Fibroblast of pulmonary artery (primary cell): ENCODE measurements at regions not wholly inside any gene's neighbourhood (a gene's known extent, or its start where the extent isn't known, plus 50 kb on each side); places are given as distances from the start of the nearest gene placed in this dataset.
"Not testable (repeated sequence)": the region's sequence is repeated elsewhere in the genome, so short reads cannot be mapped to it uniquely, and the experiment has no call there.

ENCODE experiments used
- DNase-seq: peaks from one replicate; pipeline ENCODE4 v3.0.0-alpha.2; 2010; ENCODE audit warnings: low read depth
- H3K4me3 ChIP-seq: replicated peaks from 2 replicates; pipeline ENCODE4 v1.5.1; 2011; ENCODE audit warnings: low read depth, mild to moderate bottlenecking, control low read depth, low read length, moderate library complexity
- CTCF ChIP-seq: IDR thresholded peaks from 2 replicates; pipeline ENCODE4 v1.5.1; 2011; ENCODE audit warnings: mild to moderate bottlenecking, control low read depth, low read length, inconsistent platforms; ENCODE audit errors: missing control alignments

DNA sequence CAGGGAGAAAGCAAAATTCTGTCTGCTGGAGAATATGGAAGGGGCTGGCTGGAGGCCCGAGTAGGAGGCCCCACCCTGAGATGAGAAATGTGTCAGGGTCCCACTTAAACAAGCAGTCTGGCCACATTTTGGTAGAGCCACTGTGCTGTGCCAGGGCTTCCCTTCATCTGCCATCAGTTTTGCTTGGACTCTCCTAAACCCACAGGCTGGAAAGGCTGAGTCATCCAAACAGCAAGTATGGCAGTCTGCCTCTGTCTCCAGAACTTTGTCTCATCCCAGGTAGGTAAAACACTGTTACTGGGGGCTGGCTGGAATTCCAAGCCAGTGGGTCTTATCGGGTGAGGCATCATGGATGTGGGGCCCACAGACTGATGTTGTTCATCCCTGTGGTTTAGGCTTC lies 1390.6 kb downstream of the UQCRFS1 start:
- no peak overlapping the region for H3K4me3 ChIP-seq
- DNase-seq: no peak
- no peak for TF ChIP-seq CTCF

- DNase-seq: no peak
- H3K4me3 ChIP-seq: no peak overlapping the region
- no peak for TF ChIP-seq CTCF
These were observed 1391.4 kb downstream of the UQCRFS1 start for GRCh38 chr19:27821418-27822018.

DNA sequence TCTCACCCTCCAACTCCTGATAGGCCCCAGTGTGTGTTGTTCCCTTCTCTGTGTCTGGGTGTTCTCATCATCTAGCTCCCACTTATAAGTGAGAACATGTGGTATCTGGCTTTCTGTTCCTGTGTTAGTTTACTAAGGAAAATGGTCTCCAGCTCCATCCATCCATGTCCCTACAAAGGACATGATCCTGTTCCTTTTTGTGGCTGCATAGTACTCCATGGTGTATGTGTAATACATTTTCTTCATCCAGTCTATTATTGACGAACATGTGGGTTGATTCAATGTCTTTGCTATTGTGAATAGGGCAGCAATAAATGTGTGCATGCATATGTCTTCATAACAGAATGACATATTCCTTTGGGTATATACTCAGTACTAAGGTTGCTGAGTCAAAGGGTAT lies 1397.0 kb downstream of the UQCRFS1 start:
- no peak overlapping the region for H3K4me3 ChIP-seq
- DNase-seq: no peak
- no peak for TF ChIP-seq CTCF

DNA sequence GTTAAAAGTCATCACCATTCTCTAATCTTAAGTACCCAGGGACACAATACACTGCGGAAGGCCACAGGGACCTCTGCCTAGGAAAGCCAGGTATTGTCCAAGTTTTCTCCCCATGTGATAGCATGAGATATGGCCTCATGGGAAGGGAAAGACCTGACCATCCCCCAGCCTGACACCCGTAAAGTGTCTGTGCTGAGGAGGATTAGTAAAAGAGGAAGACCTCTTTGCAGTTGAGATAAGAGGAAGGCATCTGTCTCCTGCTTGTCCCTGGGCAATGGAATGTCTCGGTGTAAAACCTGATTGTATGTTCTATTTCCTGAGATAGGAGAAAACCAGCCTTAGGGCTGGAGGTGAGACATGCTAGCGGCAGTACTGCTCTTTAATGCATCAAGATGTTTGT lies 1398.1 kb downstream of the UQCRFS1 start:
- DNase-seq, H3K4me3 ChIP-seq: not testable (repeated sequence)

GRCh38 chr19:27814274-27814673 lies 1398.7 kb downstream of the UQCRFS1 start:
- H3K4me3 ChIP-seq, DNase-seq: not testable (repeated sequence)

DNA sequence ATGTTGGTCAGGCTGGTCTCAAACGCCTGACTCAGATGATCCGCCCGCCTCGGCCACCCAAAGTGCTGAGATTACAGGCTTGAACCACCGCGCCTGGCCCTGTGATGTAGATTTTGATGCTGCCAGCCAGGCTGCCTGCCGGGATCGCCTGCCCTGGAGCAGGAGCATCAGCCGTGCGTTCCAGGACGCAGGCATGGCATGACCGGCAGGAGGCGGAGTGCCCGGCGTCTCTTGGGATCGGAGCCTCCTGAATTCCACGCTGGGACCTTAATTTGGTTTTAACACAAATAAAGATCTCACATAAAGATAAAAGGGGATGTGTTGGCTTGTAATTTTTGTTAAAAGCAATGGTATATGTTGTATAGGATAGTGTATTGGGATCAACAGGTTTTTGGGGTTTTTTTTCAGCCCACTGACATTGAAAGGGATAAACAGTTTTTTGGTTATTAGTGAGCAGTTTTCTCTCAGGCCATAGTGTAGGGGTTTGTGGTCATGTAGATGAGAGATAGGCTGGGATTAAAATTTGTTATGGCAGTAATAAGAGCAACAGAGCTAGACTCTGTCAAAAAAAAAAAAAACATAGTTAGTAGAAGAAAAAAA lies 1406.4 kb downstream of the UQCRFS1 start:
- TF ChIP-seq CTCF: no peak
- H3K4me3 ChIP-seq: no peak overlapping the region
- no peak for DNase-seq

DNA sequence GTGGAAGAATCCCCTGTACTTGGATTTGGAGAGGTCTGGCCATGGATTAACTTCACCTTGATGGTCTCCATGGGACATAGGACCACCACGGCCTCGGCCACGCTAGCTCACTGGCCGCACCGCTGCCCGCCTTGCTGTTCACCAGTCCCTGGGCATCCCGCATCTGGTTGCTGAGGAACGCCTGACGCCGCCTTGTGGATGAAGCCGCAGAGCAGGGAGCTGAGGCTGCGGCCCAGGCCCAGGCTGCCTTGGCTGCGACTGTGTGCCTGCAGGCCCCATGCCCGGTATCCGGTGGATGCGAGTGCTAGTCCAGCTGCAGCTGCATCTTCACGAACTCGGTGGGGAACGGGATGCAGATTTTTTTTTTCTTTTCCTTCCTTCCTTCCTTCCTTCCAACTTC lies 1407.1 kb downstream of the UQCRFS1 start:
- TF ChIP-seq CTCF: no peak
- no peak overlapping the region for H3K4me3 ChIP-seq
- no peak for DNase-seq

DNA sequence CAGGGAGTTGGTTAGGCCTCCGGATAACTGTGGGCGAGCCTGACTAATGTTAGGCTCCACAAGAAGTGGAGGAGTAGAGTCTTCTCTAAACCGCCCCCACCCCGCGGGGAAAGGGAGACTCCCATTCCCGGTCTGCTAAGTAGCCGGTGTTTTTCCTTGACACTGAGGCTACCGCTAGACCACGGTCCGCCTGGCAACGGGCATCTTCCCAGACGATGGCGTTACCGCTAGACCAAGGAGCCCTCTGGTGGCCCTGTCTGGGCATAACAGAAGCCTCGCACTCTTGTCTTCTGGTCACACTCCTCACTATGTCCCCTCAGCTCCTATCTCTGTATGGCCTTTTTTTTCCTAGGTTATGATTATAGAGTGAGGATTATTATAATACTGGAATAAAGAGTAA lies 1410.7 kb downstream of the UQCRFS1 start:
- peak; percentile 28 for DNase-seq
- H3K4me3 ChIP-seq: not testable (repeated sequence)
- peak; percentile 43 for TF ChIP-seq CTCF
